Right atrium auricular region (tissue), 2 donors: ENCODE measurements at regions not wholly inside any gene's neighbourhood (a gene's known extent, or its start where the extent isn't known, plus 50 kb on each side); places are given as distances from the start of the nearest gene placed in this dataset.
"Not testable (repeated sequence)": the region's sequence is repeated elsewhere in the genome, so short reads cannot be mapped to it uniquely, and the experiment has no call there.

Experiments
- DNase-seq: peaks from one replicate; pipeline ENCODE4 v3.0.0-alpha.2; 2019; ENCODE audit warnings: low spot score
- H3K27ac ChIP-seq, 2 donors: fragments of 200-600 bp; sonication (generic); 1 replicate in 1 of 2; 2 replicates in 1 of 2; pipeline ENCODE4 v1.5.1; 2016 to 2019
- H3K27me3 ChIP-seq, 2 donors: fragments of 200-600 bp; sonication (generic); one replicate each; pipeline versions ENCODE4 v1.5.1 to v1.6.0; 2017 to 2019
- H3K36me3 ChIP-seq: fragments of 200-600 bp; sonication (generic); one replicate; pipeline ENCODE4 v1.5.1; 2016
- H3K4me1 ChIP-seq, 2 donors: fragments of 200-600 bp; sonication (generic); one replicate each; pipeline versions ENCODE4 v1.5.1 to v1.6.0; 2017 to 2019
- H3K4me3 ChIP-seq, 2 donors: fragments of 200-600 bp; sonication (generic); 1 replicate in 1 of 2; 2 replicates in 1 of 2; pipeline ENCODE4 v1.5.1; 2017 to 2019; ENCODE audit warnings: mild to moderate bottlenecking in 1 of 2, moderate library complexity in 1 of 2
- H3K9me3 ChIP-seq, 2 donors: fragments of 200-600 bp; sonication (generic); one replicate each; pipeline ENCODE4 v1.5.1; 2019

DNA sequence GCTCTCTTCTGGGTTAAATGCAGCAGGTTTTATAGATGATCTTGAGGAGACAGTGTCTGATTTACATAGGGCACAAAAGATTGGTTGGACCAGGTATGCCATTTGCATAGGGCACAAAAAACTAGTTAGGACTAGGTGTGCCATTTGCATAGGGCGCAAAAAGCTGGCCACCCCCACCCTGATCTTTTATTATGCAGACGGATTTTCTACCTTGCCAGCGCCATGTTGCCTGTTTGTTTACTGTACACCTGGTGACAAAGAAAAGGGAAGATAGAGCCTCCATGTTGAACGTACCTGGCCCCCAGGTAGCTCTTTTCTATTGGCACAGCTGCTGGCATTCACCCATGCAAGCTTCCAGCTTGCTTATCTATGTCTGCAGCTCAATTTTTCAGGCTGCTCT, 790.4 kb downstream of the TTLL7 start:
- not testable (repeated sequence) for H3K27ac ChIP-seq

GRCh38 chr1:83194610-83195009, 804.3 kb downstream of the TTLL7 start:
- H3K4me1 ChIP-seq, H3K36me3 ChIP-seq, H3K27ac ChIP-seq, H3K9me3 ChIP-seq, H3K4me3 ChIP-seq, H3K27me3 ChIP-seq, DNase-seq: not testable (repeated sequence)

More for the DNA sequence above, 790.4 kb downstream of the TTLL7 start:
- not testable (repeated sequence) for H3K27me3 ChIP-seq, H3K9me3 ChIP-seq, H3K4me1 ChIP-seq, H3K4me3 ChIP-seq, DNase-seq, H3K36me3 ChIP-seq

DNA sequence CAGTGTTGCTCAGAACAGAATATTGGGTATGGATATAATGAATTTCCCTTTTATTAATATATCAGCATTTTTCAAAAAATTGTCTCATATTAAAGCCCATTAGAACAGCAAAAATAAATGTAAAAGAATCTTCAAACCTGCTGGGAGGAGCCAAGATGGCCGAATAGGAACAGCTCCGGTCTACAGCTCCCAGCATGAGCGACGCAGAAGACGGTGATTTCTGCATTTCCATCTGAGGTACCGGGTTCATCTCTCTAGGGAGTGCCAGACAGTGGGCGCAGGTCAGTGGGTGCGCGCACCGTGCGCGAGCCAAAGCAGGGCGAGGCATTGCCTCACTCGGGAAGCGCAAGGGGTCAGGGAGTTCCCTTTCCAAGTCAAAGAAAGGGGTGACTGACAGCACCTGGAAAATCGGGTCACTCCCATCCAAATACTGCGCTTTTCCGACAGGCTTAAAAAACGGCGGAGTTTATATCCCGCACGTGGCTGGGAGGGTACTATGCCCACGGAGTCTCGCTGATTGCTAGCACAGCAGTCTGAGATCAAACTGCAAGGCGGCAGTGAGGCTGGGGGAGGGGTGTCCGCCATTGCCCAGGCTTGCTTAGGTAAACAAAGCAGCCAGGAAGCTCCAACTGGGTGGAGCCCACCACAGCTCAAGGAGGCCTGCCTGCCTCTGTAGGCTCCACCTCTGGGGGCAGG, 816.8 kb downstream of the TTLL7 start:
- H3K27me3 ChIP-seq, H3K27ac ChIP-seq, DNase-seq, H3K36me3 ChIP-seq, H3K4me1 ChIP-seq, H3K9me3 ChIP-seq, H3K4me3 ChIP-seq: not testable (repeated sequence)

DNA sequence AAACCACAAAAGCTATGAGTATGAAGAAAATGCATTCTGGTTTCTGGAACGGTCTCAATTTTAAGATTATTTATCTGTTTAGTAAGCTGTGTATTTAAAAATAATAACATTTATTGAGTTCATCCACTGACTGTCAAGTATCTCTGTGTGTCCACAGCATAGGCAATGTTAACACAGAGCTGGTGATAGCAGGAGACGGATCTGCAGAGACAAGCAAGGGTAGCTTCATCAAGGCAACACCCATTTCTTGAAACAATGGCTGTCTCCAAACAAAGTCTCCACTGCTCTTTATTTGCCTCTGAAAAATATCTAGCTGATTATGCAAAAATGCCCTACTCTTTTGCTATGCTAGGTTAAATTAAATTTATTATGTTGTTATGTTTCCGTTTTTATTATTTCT, 818.3 kb downstream of the TTLL7 start:
- not testable (repeated sequence) for H3K4me3 ChIP-seq, H3K9me3 ChIP-seq, H3K4me1 ChIP-seq, H3K27ac ChIP-seq, H3K36me3 ChIP-seq, H3K27me3 ChIP-seq, DNase-seq

- H3K27me3 ChIP-seq, DNase-seq, H3K27ac ChIP-seq, H3K4me1 ChIP-seq, H3K36me3 ChIP-seq, H3K4me3 ChIP-seq, H3K9me3 ChIP-seq: not testable (repeated sequence)
Observed at GRCh38 chr1:83167634-83168033, 831.3 kb downstream of the TTLL7 start.

DNA sequence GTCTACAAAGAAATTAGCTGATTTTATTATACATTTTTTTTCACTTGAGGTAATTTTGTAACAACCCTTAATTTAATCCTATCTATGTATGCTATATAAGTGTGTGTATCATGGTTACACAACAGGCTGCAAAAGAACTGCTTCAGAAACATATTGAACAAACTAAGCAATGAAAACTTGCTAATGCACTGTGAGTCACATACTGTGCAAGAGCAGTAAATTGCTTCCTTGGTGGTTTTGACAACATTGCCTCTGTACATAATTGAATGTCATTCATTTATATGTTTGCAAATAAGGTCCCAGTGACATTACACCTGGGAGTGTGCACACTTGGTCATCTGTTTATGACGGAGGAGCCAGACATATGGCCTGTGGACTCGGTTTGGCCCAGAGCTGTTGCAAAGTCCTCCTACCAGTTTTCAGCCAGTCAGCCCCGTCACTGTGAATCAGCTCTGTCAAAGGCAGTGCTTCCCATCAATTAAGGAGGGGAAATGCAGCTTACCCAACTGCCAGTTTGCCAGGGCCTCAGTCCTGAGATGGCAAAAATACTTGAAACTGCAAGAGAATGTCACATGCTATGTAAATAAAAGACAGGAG, 835.0 kb downstream of the TTLL7 start:
- H3K36me3 ChIP-seq, H3K27ac ChIP-seq, H3K4me3 ChIP-seq, H3K27me3 ChIP-seq, H3K9me3 ChIP-seq, DNase-seq, H3K4me1 ChIP-seq: not testable (repeated sequence)

DNA sequence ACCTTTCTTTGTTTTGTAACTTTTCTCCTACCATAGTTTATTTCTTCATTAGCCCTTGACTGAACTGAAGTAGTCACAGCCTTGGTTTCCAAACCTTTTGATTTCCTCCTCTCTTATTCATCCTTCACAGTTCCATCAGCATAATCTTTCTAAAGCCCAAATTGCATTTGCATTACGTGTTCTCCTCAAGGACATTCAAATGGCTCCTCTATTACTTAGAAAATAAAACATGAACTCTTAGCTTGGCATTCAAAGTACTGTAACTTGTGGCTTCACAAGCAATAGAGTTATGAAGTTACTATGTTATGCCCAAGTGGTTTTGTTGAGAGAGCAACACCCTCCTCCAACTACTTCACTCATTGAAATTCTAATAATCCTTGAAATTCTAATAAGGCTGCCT, 840.0 kb downstream of the TTLL7 start:
- not testable (repeated sequence) for DNase-seq, H3K9me3 ChIP-seq, H3K4me3 ChIP-seq, H3K36me3 ChIP-seq, H3K4me1 ChIP-seq, H3K27me3 ChIP-seq, H3K27ac ChIP-seq

- not testable (repeated sequence) for H3K36me3 ChIP-seq, H3K4me1 ChIP-seq, DNase-seq, H3K9me3 ChIP-seq, H3K4me3 ChIP-seq, H3K27ac ChIP-seq, H3K27me3 ChIP-seq
Observed at GRCh38 chr1:83154306-83154705, 844.6 kb downstream of the TTLL7 start.

DNA sequence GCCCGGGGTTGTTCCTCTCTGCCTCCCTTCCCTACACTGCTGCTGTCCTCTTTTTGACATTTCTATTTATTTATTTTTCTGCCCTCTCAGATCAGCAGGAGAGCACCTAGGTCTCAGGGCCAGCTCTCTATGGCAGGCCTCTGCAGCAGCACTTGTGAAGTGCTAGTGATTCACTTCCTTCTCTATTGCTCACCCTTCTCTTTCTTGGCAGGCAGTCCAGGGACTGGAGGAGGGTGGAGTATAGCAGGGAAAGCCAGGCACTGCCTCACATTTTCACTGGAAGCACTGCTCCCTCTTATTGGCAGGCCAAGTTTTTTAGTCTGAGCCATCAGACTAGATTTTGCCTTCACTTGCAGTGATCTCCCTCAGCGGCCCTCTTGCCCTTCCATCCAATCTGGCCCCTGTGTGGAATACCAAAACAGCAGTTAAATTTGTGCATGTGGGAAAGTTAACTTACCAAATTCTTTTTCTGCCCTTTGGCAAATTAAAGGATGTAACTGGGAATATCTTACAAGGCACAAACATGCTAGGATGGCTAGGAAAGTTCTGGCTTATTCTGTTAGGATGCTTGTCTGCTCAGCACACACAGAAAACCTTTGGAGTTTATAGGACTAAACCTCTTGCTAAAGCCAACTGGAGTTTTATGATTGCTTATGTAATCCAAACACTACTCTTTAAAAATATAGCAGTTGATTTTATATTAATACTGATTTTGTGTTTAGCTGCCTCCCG, 847.6 kb downstream of the TTLL7 start:
- DNase-seq: peak; percentile 76
- H3K4me3 ChIP-seq, H3K27me3 ChIP-seq, H3K9me3 ChIP-seq, H3K36me3 ChIP-seq, H3K4me1 ChIP-seq: not testable (repeated sequence)
- peak overlapping the region in 1 of 2 donors; percentile 48 for H3K27ac ChIP-seq

- not testable (repeated sequence) for H3K4me1 ChIP-seq, DNase-seq, H3K36me3 ChIP-seq, H3K27me3 ChIP-seq, H3K9me3 ChIP-seq, H3K4me3 ChIP-seq
- peak overlapping the region in 1 of 2 donors; percentile 48 for H3K27ac ChIP-seq
Observed at GRCh38 chr1:83150479-83150878, 848.5 kb downstream of the TTLL7 start.

DNA sequence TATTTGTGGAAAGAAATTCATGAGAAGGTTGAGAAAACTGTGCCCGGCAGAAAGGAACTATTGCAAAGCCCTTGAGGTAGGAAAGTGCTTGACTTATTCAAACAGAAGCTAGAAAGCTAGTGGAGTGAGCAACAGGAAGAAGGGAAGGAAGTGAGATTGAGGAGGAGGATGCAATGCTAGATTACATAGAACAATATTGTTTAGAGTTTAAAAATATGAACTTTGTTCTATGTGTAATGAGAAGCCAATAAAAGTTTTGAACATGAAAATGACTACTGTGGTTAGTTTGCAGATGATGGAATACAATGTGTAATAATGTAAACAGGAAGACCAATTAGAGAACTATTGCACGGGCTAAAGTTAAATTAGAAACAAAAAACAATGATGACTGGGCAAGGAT, 853.1 kb downstream of the TTLL7 start:
- not testable (repeated sequence) for DNase-seq, H3K9me3 ChIP-seq, H3K27ac ChIP-seq, H3K27me3 ChIP-seq, H3K4me3 ChIP-seq, H3K4me1 ChIP-seq, H3K36me3 ChIP-seq

GRCh38 chr1:83142802-83143201, 856.1 kb downstream of the TTLL7 start:
- DNase-seq, H3K27me3 ChIP-seq, H3K36me3 ChIP-seq, H3K9me3 ChIP-seq, H3K4me3 ChIP-seq, H3K4me1 ChIP-seq, H3K27ac ChIP-seq: not testable (repeated sequence)

GRCh38 chr1:83135524-83136157, 863.3 kb downstream of the TTLL7 start:
- not testable (repeated sequence) for H3K27ac ChIP-seq, H3K9me3 ChIP-seq, H3K4me1 ChIP-seq, H3K4me3 ChIP-seq, H3K27me3 ChIP-seq, DNase-seq, H3K36me3 ChIP-seq

DNA sequence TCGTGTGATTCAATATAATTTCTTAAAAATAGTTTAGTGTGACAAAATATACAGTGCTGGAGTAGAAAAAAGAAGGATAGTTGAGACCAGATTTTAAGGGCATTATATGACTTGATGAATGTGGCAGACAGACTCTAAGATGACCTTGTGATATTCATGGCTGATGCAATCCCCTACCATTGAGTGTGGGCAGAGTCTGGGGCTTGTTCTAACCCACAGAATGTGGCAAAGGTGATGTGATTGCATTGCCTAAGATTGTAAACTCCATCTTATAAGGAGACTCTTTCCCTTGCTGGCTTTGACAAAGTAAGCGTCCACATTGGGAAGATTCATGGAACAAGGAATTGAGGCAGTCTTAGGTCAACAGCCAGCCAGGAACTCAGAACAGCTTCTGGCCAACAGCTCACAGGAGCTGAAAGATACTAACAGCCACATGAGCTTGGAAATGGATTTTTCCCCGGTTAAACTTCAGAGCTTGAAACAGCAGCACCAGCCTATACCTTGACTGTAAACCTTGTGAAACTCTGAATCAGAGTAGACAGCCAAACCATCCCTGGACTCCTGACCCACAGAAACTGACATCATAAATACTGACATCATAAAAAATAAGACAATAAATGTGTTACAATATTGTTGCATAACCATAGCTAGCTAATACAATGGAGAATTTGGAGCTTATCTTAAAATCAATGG, 864.5 kb downstream of the TTLL7 start:
- not testable (repeated sequence) for H3K36me3 ChIP-seq, H3K27me3 ChIP-seq, H3K27ac ChIP-seq, DNase-seq, H3K4me1 ChIP-seq, H3K4me3 ChIP-seq, H3K9me3 ChIP-seq
